ENCODE measurements at regions not wholly inside any gene's neighbourhood (a gene's known extent, or its start where the extent isn't known, plus 50 kb on each side); places are given as distances from the start of the nearest gene placed in this dataset.
"Not testable (repeated sequence)": the region's sequence is repeated elsewhere in the genome, so short reads cannot be mapped to it uniquely, and the experiment has no call there.

DNA sequence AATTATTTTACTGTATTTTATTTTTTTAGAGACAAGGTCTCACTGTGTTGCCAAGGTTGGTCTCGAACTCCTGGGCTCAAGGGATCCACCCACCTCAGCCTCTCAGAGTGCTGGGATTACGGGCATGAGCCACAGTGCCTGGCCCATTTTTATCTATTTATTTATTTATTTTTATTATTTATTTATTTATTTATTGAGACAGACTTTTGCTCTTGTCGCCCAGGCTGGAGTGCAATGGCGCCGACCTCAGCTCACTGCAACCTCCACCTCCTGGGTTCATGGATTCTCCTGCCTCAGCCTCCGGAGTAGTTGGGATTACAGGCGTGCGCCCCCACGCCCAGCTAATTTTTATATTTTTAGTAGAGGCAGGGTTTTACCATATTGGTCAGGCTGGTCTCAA lies 52.0 kb upstream of the TFRC start:
- not testable (repeated sequence) for H3K27ac Mint-ChIP-seq; H3K27me3 Mint-ChIP-seq; H3K36me3 Mint-ChIP-seq; H3K36me3 ChIP-seq (ENCODE audit: control insufficient read depth, insufficient read depth, low read length); H3K9me3 ChIP-seq (ENCODE audit: control insufficient read depth in 2 of 2, low read length in 2 of 2); H3K4me3 ChIP-seq (ENCODE audit: low read depth, low read length); H3K4me1 ChIP-seq (ENCODE audit: control insufficient read depth, insufficient read depth, low read length, poor library complexity, severe bottlenecking); DNase-seq; H3K27ac ChIP-seq (ENCODE audit: insufficient read depth, low read length, poor library complexity, severe bottlenecking); H3K9me3 Mint-ChIP-seq; ATAC-seq (ENCODE audit: low read depth in 2 of 2); H3K27me3 ChIP-seq (ENCODE audit: control insufficient read depth, insufficient read depth, low read length); H3K4me3 Mint-ChIP-seq
- H3K4me1 Mint-ChIP-seq = peaks cover 0 to 16% (median 6%) of the 10 kb centered on the region in 4 donors

- Mint-ChIP-seq H3K9me3 (no peaks in the 10 kb centered on the region), H3K27ac (peak overlapping the region in 2 of 3 donors; percentile 33 to 68), H3K36me3 (no peaks in the 10 kb centered on the region), H3K27me3 (no peaks in the 10 kb centered on the region), H3K4me1 (peaks cover 9 to 28% (median 13%) of the 10 kb centered on the region in 4 donors), H3K4me3 (no peak overlapping the region)
- Histone ChIP-seq H3K4me1 (ENCODE audit: control insufficient read depth, insufficient read depth, low read length, poor library complexity, severe bottlenecking) (peaks cover 13% of the 10 kb centered on the region), H3K27me3 (ENCODE audit: control insufficient read depth, insufficient read depth, low read length) (no peaks in the 10 kb centered on the region), H3K4me3 (ENCODE audit: low read depth, low read length) (no peak overlapping the region), H3K9me3 (ENCODE audit: control insufficient read depth in 2 of 2, low read length in 2 of 2) (no peaks in the 10 kb centered on the region), H3K36me3 (ENCODE audit: control insufficient read depth, insufficient read depth, low read length) (no peaks in the 10 kb centered on the region), H3K27ac (ENCODE audit: insufficient read depth, low read length, poor library complexity, severe bottlenecking) (no peak overlapping the region)
- no peak for ATAC-seq (ENCODE audit: low read depth in 2 of 2)
- DNase-seq = no peak
These were observed 50.0 kb upstream of the TFRC start for GRCh38 chr3:196131921-196132320.
